HepG2 (cell line): ENCODE measurements at regions not wholly inside any gene's neighbourhood (a gene's known extent, or its start where the extent isn't known, plus 50 kb on each side); places are given as distances from the start of the nearest gene placed in this dataset.

Experiments
- ATAC-seq: fragments of 200-7000 bp; cut with Tn5 transposase; 3 replicates; pipeline ENCODE4 v1.9.1; 2020; ENCODE audit warnings: mild to moderate bottlenecking, moderate library complexity
- BruUV-seq: library from RNA; stranded (reverse); fragments of 400-500 nt; replicated peaks from 2 replicates; lab custom pipeline; 2021; lab: Mats Ljungman, UMichigan
- CTCF ChIA-PET: fragments of 300-600 bp; formaldehyde crosslinking; extraction: SDS; loops from one replicate; lab custom pipeline; 2021; ENCODE audit warnings: low total read pairs, inconsistent platforms, low intra/inter-chr PET ratio; lab: Yijun Ruan, JAX
- POLR2A ChIA-PET: fragments of 350-600 bp; sonication (Branson Sonifier 250); formaldehyde crosslinking; loops from one replicate; lab custom pipeline; 2020; ENCODE audit warnings: antibody characterized with exemption, inconsistent platforms; lab: Yijun Ruan, JAX
- DNase-seq: peaks from one replicate; pipeline ENCODE4 v3.0.0-alpha.2; 2015; ENCODE audit warnings: low spot score
- FAIRE-seq: peaks from 3 replicates; lab custom pipeline; 2011; peaks lifted over from hg19 to GRCh38; lab: Jason Lieb, UNC
- H2AFZ ChIP-seq: one replicate; pipeline ENCODE4 v1.6.1; 2011; ENCODE audit warnings: low read length, inconsistent platforms
- H3K27ac ChIP-seq: fragments of 300-600 bp; 3 replicates; pipeline ENCODE4 v1.8.0; 2011; ENCODE audit warnings: mixed run types, mild to moderate bottlenecking, mixed read lengths, low read length, inconsistent platforms; ENCODE audit not compliant: insufficient read depth; ENCODE audit errors: extremely low read length
- H3K27me3 ChIP-seq, 2 experiments: fragments of 200-600 bp in 1 of 2; 2 replicates in 1 of 2; 3 replicates in 1 of 2; pipeline versions ENCODE4 v1.6.0 to v1.8.0; 2011; ENCODE audit warnings: low read length in 2 of 2, mild to moderate bottlenecking in 2 of 2, moderate library complexity in 2 of 2, inconsistent platforms in 1 of 2; ENCODE audit not compliant: insufficient read depth in 2 of 2, control insufficient read depth in 1 of 2
- H3K36me3 ChIP-seq, 2 experiments: fragments of 200-600 bp in 1 of 2; replicated peaks in 1 of 2; 2 replicates in 1 of 2; 3 replicates in 1 of 2; pipeline versions ENCODE4 v1.5.1 to v1.8.0; 2011; ENCODE audit warnings: low read length in 2 of 2, inconsistent platforms in 1 of 2; ENCODE audit not compliant: insufficient read depth in 2 of 2, control insufficient read depth in 1 of 2
- H3K4me1 ChIP-seq: 2 replicates; pipeline ENCODE4 v1.5.1; 2012; ENCODE audit warnings: low read length, inconsistent platforms; ENCODE audit not compliant: insufficient read depth
- H3K4me2 ChIP-seq: 2 replicates; pipeline ENCODE4 v1.6.0; 2011; ENCODE audit warnings: low read depth, low read length, inconsistent platforms
- H3K4me3 ChIP-seq, 3 experiments: fragments of 200-600 bp in 1 of 3; sonication (generic), shearing (Covaris generic) in 1 of 3; replicated peaks in 1 of 3; 2 replicates each; pipeline ENCODE4 v1.5.1; 2011 to 2016; ENCODE audit warnings: low read length in 3 of 3, inconsistent platforms in 2 of 3, low read depth in 2 of 3, mild to moderate bottlenecking in 2 of 3, control low read depth in 1 of 3, mixed read lengths in 1 of 3; ENCODE audit not compliant: insufficient read depth in 1 of 3
- H3K79me2 ChIP-seq: one replicate; pipeline ENCODE4 v1.6.1; 2011; ENCODE audit warnings: low read length, inconsistent platforms; ENCODE audit not compliant: insufficient read depth
- H3K9ac ChIP-seq: 2 replicates; pipeline ENCODE4 v1.6.0; 2011; ENCODE audit warnings: mild to moderate bottlenecking, low read depth, low read length, inconsistent platforms; ENCODE audit not compliant: insufficient read depth
- H3K9me3 ChIP-seq: 2 replicates; pipeline ENCODE4 v1.5.1; 2012; ENCODE audit warnings: mild to moderate bottlenecking, low read length
- H4K20me1 ChIP-seq: 2 replicates; pipeline ENCODE4 v1.6.0; 2011; ENCODE audit warnings: inconsistent platforms, mild to moderate bottlenecking, low read length, moderate library complexity; ENCODE audit not compliant: insufficient read depth
- CBX2 ChIP-seq, 2 experiments: fragments of 200-600 bp in 1 of 2; sonication (generic); formaldehyde crosslinking in 1 of 2; IDR thresholded peaks; 2 replicates each; pipeline versions ENCODE4 v1.7.0 to v1.8.1; 2018 to 2022; ENCODE audit warnings: low read depth in 2 of 2, low read length in 1 of 2, mild to moderate bottlenecking in 1 of 2, missing genetic modification reagents in 1 of 2
- FOXO4 ChIP-seq: sonication (generic); formaldehyde crosslinking; conservative IDR thresholded peaks from 2 replicates; pipeline ENCODE4 v1.8.1; 2023; ENCODE audit warnings: missing genetic modification reagents
- GRHL1 ChIP-seq: sonication (generic); formaldehyde crosslinking; conservative IDR thresholded peaks from 2 replicates; pipeline ENCODE4 v1.8.0; 2022; ENCODE audit warnings: missing genetic modification reagents
- NKX3-1 ChIP-seq: sonication (generic); formaldehyde crosslinking; IDR thresholded peaks from 2 replicates; pipeline ENCODE4 v1.5.0; 2020; ENCODE audit warnings: missing genetic modification reagents
- SMAD3 ChIP-seq: sonication (generic); formaldehyde crosslinking; IDR thresholded peaks from 2 replicates; pipeline ENCODE4 v1.4.0; 2020; ENCODE audit warnings: missing genetic modification reagents
- TSC22D2 ChIP-seq: sonication (generic); formaldehyde crosslinking; IDR thresholded peaks from 2 replicates; pipeline ENCODE4 v1.5.1; 2020; ENCODE audit warnings: missing genetic modification reagents, mild to moderate bottlenecking, borderline replicate concordance
- WIZ ChIP-seq: sonication (generic); formaldehyde crosslinking; IDR thresholded peaks from 2 replicates; pipeline ENCODE4 v1.5.1; 2020; ENCODE audit warnings: mild to moderate bottlenecking, missing genetic modification reagents
- ZBTB33 ChIP-seq: sonication (generic); formaldehyde crosslinking; IDR thresholded peaks from 2 replicates; pipeline ENCODE4 v1.4.0; 2020; ENCODE audit warnings: missing genetic modification reagents
- ZNF224 ChIP-seq: sonication (generic); formaldehyde crosslinking; IDR thresholded peaks from 2 replicates; pipeline ENCODE4 v1.5.0; 2020; ENCODE audit warnings: mild to moderate bottlenecking, missing genetic modification reagents
- ZNF225 ChIP-seq: sonication (generic); formaldehyde crosslinking; IDR thresholded peaks from 2 replicates; pipeline ENCODE4 v1.4.0; 2020; ENCODE audit warnings: mild to moderate bottlenecking, missing genetic modification reagents
- ZNF550 ChIP-seq: sonication (generic); formaldehyde crosslinking; IDR thresholded peaks from 2 replicates; pipeline ENCODE4 v1.4.0; 2020; ENCODE audit warnings: mild to moderate bottlenecking, missing genetic modification reagents, borderline replicate concordance
- ZNF75D ChIP-seq: sonication (generic); formaldehyde crosslinking; IDR thresholded peaks from 2 replicates; pipeline ENCODE4 v1.8.1; 2023; ENCODE audit warnings: missing genetic modification reagents, mild to moderate bottlenecking, borderline replicate concordance
- ZNF775 ChIP-seq: sonication (generic); formaldehyde crosslinking; IDR thresholded peaks from 2 replicates; pipeline ENCODE4 v1.4.0; 2020; ENCODE audit warnings: missing genetic modification reagents, mild to moderate bottlenecking, moderate library complexity, borderline replicate concordance
- WGBS: methylation state at CpG from one replicate; pipeline ENCODE4 v1.1.6; 2017; ENCODE audit warnings: low lambda C conversion rate; 5-methylcytosine and 5-hydroxymethylcytosine counted together
- in situ Hi-C: cut with HindIII; loops from 2 replicates; pipeline ENCODE4 v1.10.0; 2017; ENCODE audit warnings: low pct_unique_long_range_greater_than_20kb; ENCODE audit not compliant: extremely low pct_ligation_motif_present
- intact Hi-C: fragments of 100-400 bp; cut with micrococcal nuclease; formaldehyde crosslinking; loops from one replicate; pipeline ENCODE4 v1.10.0; 2022; ENCODE audit not compliant: unreplicated experiment
- TF ChIP-seq, protein P1 (sequence below): sonication (generic); formaldehyde crosslinking; IDR thresholded peaks from 2 replicates; pipeline ENCODE4 v1.8.1; 2022; ENCODE audit warnings: low read depth, mild to moderate bottlenecking, missing genetic modification reagents
- TF ChIP-seq, protein P2 (sequence below): sonication (generic); formaldehyde crosslinking; conservative IDR thresholded peaks from 2 replicates; pipeline ENCODE4 v1.8.0; 2022; ENCODE audit warnings: mild to moderate bottlenecking, moderate library complexity, missing genetic modification reagents

- Histone ChIP-seq H3K79me2 (no peaks in the 10 kb centered on the region), H3K9ac (no peak overlapping the region), H3K27me3 (no peaks in the 10 kb centered on the region), H3K27ac (no peak overlapping the region), H3K4me1 (no peaks in the 10 kb centered on the region), H3K36me3 (no peaks in the 10 kb centered on the region), H3K4me3 (no peak overlapping the region), H4K20me1 (no peaks in the 10 kb centered on the region), H2AFZ (no peak overlapping the region), H3K4me2 (no peak overlapping the region), H3K9me3 (no peaks in the 10 kb centered on the region)
- ChIA-PET POLR2A (no interaction called here), CTCF (no interaction called here)
- 10% methylated on average over 5 of the region's 5 CpGs for WGBS
- intact Hi-C loops: no loop called here
- no peak for FAIRE-seq
- BruUV-seq: no TSS peak
- no peak for ATAC-seq
- DNase-seq: no peak
- in situ Hi-C loops: no loop called here
- TF ChIP-seq ZNF75D (CRISPR knock-in tag) (no peak), CBX2 (IDR thresholded peaks at IDR 0.05; ENCODE audit: low read depth, low read length) (no peak), CBX2 (CRISPR knock-in tag; IDR thresholded peaks at IDR 0.05; ENCODE audit: low read depth) (no peak), ZNF225 (CRISPR knock-in tag) (no peak), ZNF550 (no peak), FOXO4 (no peak), NKX3-1 (CRISPR knock-in tag) (no peak), ZNF775 (no peak), TSC22D2 (no peak), GRHL1 (CRISPR knock-in tag) (no peak), WIZ (CRISPR knock-in tag) (no peak), ZBTB33 (CRISPR knock-in tag) (no peak), ZNF224 (CRISPR knock-in tag) (no peak), SMAD3 (CRISPR knock-in tag) (no peak)
- TF ChIP-seq, protein P1, sequence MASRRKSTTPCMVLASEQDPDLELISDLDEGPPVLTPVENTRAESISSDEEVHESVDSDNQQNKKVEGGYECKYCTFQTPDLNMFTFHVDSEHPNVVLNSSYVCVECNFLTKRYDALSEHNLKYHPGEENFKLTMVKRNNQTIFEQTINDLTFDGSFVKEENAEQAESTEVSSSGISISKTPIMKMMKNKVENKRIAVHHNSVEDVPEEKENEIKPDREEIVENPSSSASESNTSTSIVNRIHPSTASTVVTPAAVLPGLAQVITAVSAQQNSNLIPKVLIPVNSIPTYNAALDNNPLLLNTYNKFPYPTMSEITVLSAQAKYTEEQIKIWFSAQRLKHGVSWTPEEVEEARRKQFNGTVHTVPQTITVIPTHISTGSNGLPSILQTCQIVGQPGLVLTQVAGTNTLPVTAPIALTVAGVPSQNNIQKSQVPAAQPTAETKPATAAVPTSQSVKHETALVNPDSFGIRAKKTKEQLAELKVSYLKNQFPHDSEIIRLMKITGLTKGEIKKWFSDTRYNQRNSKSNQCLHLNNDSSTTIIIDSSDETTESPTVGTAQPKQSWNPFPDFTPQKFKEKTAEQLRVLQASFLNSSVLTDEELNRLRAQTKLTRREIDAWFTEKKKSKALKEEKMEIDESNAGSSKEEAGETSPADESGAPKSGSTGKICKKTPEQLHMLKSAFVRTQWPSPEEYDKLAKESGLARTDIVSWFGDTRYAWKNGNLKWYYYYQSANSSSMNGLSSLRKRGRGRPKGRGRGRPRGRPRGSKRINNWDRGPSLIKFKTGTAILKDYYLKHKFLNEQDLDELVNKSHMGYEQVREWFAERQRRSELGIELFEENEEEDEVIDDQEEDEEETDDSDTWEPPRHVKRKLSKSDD (CRISPR knock-in tag): no peak
- TF ChIP-seq, protein P2, sequence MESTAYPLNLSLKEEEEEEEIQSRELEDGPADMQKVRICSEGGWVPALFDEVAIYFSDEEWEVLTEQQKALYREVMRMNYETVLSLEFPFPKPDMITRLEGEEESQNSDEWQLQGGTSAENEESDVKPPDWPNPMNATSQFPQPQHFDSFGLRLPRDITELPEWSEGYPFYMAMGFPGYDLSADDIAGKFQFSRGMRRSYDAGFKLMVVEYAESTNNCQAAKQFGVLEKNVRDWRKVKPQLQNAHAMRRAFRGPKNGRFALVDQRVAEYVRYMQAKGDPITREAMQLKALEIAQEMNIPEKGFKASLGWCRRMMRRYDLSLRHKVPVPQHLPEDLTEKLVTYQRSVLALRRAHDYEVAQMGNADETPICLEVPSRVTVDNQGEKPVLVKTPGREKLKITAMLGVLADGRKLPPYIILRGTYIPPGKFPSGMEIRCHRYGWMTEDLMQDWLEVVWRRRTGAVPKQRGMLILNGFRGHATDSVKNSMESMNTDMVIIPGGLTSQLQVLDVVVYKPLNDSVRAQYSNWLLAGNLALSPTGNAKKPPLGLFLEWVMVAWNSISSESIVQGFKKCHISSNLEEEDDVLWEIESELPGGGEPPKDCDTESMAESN: no peak
These were observed 519.2 kb upstream of the B3GALT2 start for GRCh38 chr1:193705554-193705981.
